GM12878 (cell line): ENCODE measurements at regions not wholly inside any gene's neighbourhood (a gene's known extent, or its start where the extent isn't known, plus 50 kb on each side); places are given as distances from the start of the nearest gene placed in this dataset.

Source experiments
- ATAC-seq: fragments of 200-7000 bp; cut with Tn5 transposase; 3 replicates; pipeline ENCODE4 v1.9.1; 2020; ENCODE audit warnings: mild to moderate bottlenecking, moderate library complexity
- BruUV-seq: library from RNA; stranded (reverse); fragments of 400-500 nt; replicated peaks from 2 replicates; lab custom pipeline; 2021; lab: Mats Ljungman, UMichigan
- CTCF ChIA-PET: fragments of 300-600 bp; sonication (Branson Sonifier 250); formaldehyde crosslinking; extraction: SDS; loops from one replicate; lab custom pipeline; 2021; ENCODE audit warnings: inconsistent platforms; lab: Yijun Ruan, JAX
- POLR2A ChIA-PET: fragments of 350-600 bp; formaldehyde crosslinking; extraction: SDS; loops from one replicate; lab custom pipeline; 2021; ENCODE audit warnings: inconsistent platforms; lab: Charles Lee
- RAD21 ChIA-PET: fragments of 300-600 bp; sonication (Branson Sonifier 250); formaldehyde crosslinking; loops from one replicate; lab custom pipeline; 2023; ENCODE audit warnings: antibody characterized with exemption; ENCODE audit not compliant: unreplicated experiment; lab: Charles Lee
- SMC1A ChIA-PET: fragments of 300-600 bp; sonication (Branson Sonifier 250); formaldehyde crosslinking; loops from one replicate; lab custom pipeline; 2023; ENCODE audit not compliant: unreplicated experiment, uncharacterized antibody; lab: Charles Lee
- DNase-seq: peaks from one replicate; pipeline ENCODE4 v3.0.0-alpha.2; 2011; ENCODE audit warnings: low read depth, low spot score
- FAIRE-seq: peaks from 3 replicates; lab custom pipeline; 2011; peaks lifted over from hg19 to GRCh38; lab: Jason Lieb, UNC
- H2AFZ ChIP-seq: 2 replicates; pipeline ENCODE4 v1.6.0; 2011; ENCODE audit warnings: low read depth, low read length, control low read depth; ENCODE audit not compliant: control insufficient read depth
- H3K27ac ChIP-seq: 2 replicates; pipeline ENCODE4 v1.5.1; 2011; ENCODE audit warnings: control low read depth; ENCODE audit not compliant: control insufficient read depth, insufficient read depth
- H3K27me3 ChIP-seq, 2 experiments: replicated peaks in 1 of 2; 2 replicates each; pipeline versions ENCODE4 v1.6.0 to v1.6.1; 2011; ENCODE audit warnings: low read length in 1 of 2; ENCODE audit not compliant: control insufficient read depth in 2 of 2, insufficient read depth in 2 of 2
- H3K36me3 ChIP-seq, 2 experiments: 2 replicates each; pipeline ENCODE4 v1.5.1; 2011; ENCODE audit warnings: low read length in 1 of 2; ENCODE audit not compliant: control insufficient read depth in 2 of 2, insufficient read depth in 2 of 2
- H3K4me1 ChIP-seq: 2 replicates; pipeline ENCODE4 v1.6.1; 2011; ENCODE audit warnings: mild to moderate bottlenecking, low read length, moderate library complexity, mixed read lengths; ENCODE audit not compliant: control insufficient read depth, insufficient read depth
- H3K4me2 ChIP-seq: 2 replicates; pipeline ENCODE4 v1.6.0; 2011; ENCODE audit warnings: control low read depth; ENCODE audit not compliant: control insufficient read depth, insufficient read depth
- H3K4me3 ChIP-seq: fragments of 200-600 bp; sonication (generic); 2 replicates; pipeline ENCODE4 v1.5.1; 2016
- H3K79me2 ChIP-seq: 2 replicates; pipeline ENCODE4 v1.6.0; 2011; ENCODE audit warnings: low read length; ENCODE audit not compliant: control insufficient read depth, insufficient read depth
- H3K9ac ChIP-seq: 2 replicates; pipeline ENCODE4 v1.8.0; 2011; ENCODE audit warnings: low read length, control low read depth, mixed read lengths; ENCODE audit not compliant: control insufficient read depth, insufficient read depth
- H3K9me3 ChIP-seq: replicated peaks from 3 replicates; pipeline ENCODE4 v1.5.1; 2011; ENCODE audit warnings: mild to moderate bottlenecking, low read length; ENCODE audit not compliant: control insufficient read depth, insufficient read depth
- H4K20me1 ChIP-seq: 2 replicates; pipeline ENCODE4 v1.6.0; 2011; ENCODE audit not compliant: control insufficient read depth, insufficient read depth
- BHLHE40 ChIP-seq, 2 experiments: fragments of 450-650 bp in 1 of 2; IDR thresholded peaks; 2 replicates each; pipeline ENCODE4 v1.6.1; 2011 to 2017; ENCODE audit warnings: low read depth in 2 of 2, borderline replicate concordance in 1 of 2, improper control_type of control experiment in 1 of 2, low read length in 1 of 2, mild to moderate bottlenecking in 1 of 2
- CHD1 ChIP-seq: IDR thresholded peaks from 2 replicates; pipeline ENCODE4 v1.6.1; 2012; ENCODE audit warnings: low read depth, low read length, improper control_type of control experiment
- CHD2 ChIP-seq: IDR thresholded peaks from 2 replicates; pipeline ENCODE4 v1.6.1; 2011; ENCODE audit warnings: low read depth, low read length, improper control_type of control experiment, borderline replicate concordance
- CREM ChIP-seq: IDR thresholded peaks from 2 replicates; pipeline ENCODE4 v1.6.1; 2014; ENCODE audit warnings: antibody characterized with exemption, low read depth
- EED ChIP-seq: sonication (generic); IDR thresholded peaks from 2 replicates; pipeline ENCODE4 v1.6.1; 2016; ENCODE audit warnings: antibody characterized with exemption, low read depth
- IKZF2 ChIP-seq, 2 experiments: fragments of 450-650 bp; IDR thresholded peaks; 2 replicates each; pipeline ENCODE4 v1.6.1; 2017; ENCODE audit warnings: mild to moderate bottlenecking in 2 of 2, moderate library complexity in 2 of 2
- MAX ChIP-seq: IDR thresholded peaks from 2 replicates; pipeline ENCODE4 v1.6.1; 2012; ENCODE audit warnings: low read depth, low read length, improper control_type of control experiment
- MYB ChIP-seq: fragments of 150-350 bp; IDR thresholded peaks from 2 replicates; pipeline ENCODE4 v1.6.1; 2014; ENCODE audit warnings: mild to moderate bottlenecking, low read depth, low read length, borderline replicate concordance
- NBN ChIP-seq: fragments of 450-650 bp; IDR thresholded peaks from 2 replicates; pipeline ENCODE4 v1.6.1; 2016
- NFIC ChIP-seq: IDR thresholded peaks from 2 replicates; pipeline ENCODE4 v1.6.1; 2012; ENCODE audit warnings: low read depth, mild to moderate bottlenecking, inconsistent platforms, low read length, moderate library complexity
- PAX5 ChIP-seq: IDR thresholded peaks from 2 replicates; pipeline ENCODE4 v1.6.1; 2011; ENCODE audit warnings: low read depth, low read length, borderline replicate concordance
- POLR2AphosphoS5 ChIP-seq: IDR thresholded peaks from 2 replicates; pipeline ENCODE4 v1.6.1; 2011; ENCODE audit warnings: mild to moderate bottlenecking, low read length, inconsistent platforms
- SIX5 ChIP-seq: IDR thresholded peaks from 2 replicates; pipeline ENCODE4 v1.6.1; 2011; ENCODE audit warnings: mild to moderate bottlenecking, low read depth, low read length, moderate library complexity; ENCODE audit not compliant: severe bottlenecking
- SMAD5 ChIP-seq: IDR thresholded peaks from 2 replicates; pipeline ENCODE4 v1.6.1; 2016; ENCODE audit warnings: antibody characterized with exemption, low read depth
- SRF ChIP-seq, 2 experiments: IDR thresholded peaks; 2 replicates each; pipeline ENCODE4 v1.6.1; 2011; ENCODE audit warnings: low read depth in 2 of 2, low read length in 2 of 2, mild to moderate bottlenecking in 1 of 2, moderate library complexity in 1 of 2
- TBL1XR1 ChIP-seq: IDR thresholded peaks from 2 replicates; pipeline ENCODE4 v1.6.1; 2012; ENCODE audit warnings: low read depth, low read length, improper control_type of control experiment
- TCF3 ChIP-seq: IDR thresholded peaks from 2 replicates; pipeline ENCODE4 v1.6.1; 2012; ENCODE audit warnings: low read depth, mild to moderate bottlenecking, low read length, borderline replicate concordance; ENCODE audit not compliant: insufficient read depth
- TCF7 ChIP-seq: IDR thresholded peaks from 2 replicates; pipeline ENCODE4 v1.6.1; 2014; ENCODE audit warnings: antibody characterized with exemption, borderline replicate concordance
- YY1 ChIP-seq: IDR thresholded peaks from 2 replicates; pipeline ENCODE4 v1.6.1; 2011; ENCODE audit warnings: low read depth, mild to moderate bottlenecking, low read length
- WGBS: methylation state at CpG from one replicate; pipeline ENCODE4 v1.1.6; 2016; ENCODE audit warnings: low lambda C conversion rate; ENCODE audit not compliant: insufficient replicate concordance, insufficient coverage; ENCODE audit errors: missing lambda C conversion rate; 5-methylcytosine and 5-hydroxymethylcytosine counted together
- in situ Hi-C: fragments of 300-500 bp; cut with MboI; formaldehyde crosslinking; loops from 9 replicates; pipeline ENCODE4 v1.14.3; 2018; ENCODE audit warnings: mixed read lengths
- intact Hi-C: fragments of 100-400 bp; cut with micrococcal nuclease; formaldehyde crosslinking; loops from one replicate; pipeline ENCODE4 v1.14.2; 2022; ENCODE audit not compliant: unreplicated experiment
- TF ChIP-seq, protein P1 (sequence below): IDR thresholded peaks from 2 replicates; pipeline ENCODE4 v1.6.1; 2011; ENCODE audit warnings: low read depth, low read length, improper control_type of control experiment, borderline replicate concordance
- TF ChIP-seq, protein P2 (sequence below): fragments of 150-350 bp; IDR thresholded peaks from 2 replicates; pipeline ENCODE4 v1.6.1; 2016; ENCODE audit warnings: low read depth, low read length

GRCh38 chr3:27883266-27883665, 161.1 kb upstream of the EOMES start (continued):
- TF ChIP-seq CHD1 (no peak), TCF7 (no peak), EED (no peak), SRF (IDR thresholded peaks at IDR 0.05; ENCODE audit: low read depth in 2 of 2, low read length in 2 of 2) (no peak), BHLHE40 (IDR thresholded peaks at IDR 0.05; ENCODE audit: borderline replicate concordance in 1 of 2, low read depth in 2 of 2, low read length in 1 of 2) (no peak), NBN (no peak), CHD2 (no peak), TBL1XR1 (no peak), MAX (no peak)
- TF ChIP-seq, protein P1, sequence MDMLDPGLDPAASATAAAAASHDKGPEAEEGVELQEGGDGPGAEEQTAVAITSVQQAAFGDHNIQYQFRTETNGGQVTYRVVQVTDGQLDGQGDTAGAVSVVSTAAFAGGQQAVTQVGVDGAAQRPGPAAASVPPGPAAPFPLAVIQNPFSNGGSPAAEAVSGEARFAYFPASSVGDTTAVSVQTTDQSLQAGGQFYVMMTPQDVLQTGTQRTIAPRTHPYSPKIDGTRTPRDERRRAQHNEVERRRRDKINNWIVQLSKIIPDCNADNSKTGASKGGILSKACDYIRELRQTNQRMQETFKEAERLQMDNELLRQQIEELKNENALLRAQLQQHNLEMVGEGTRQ, result no peak

- DNase-seq, result no peak
- Histone ChIP-seq H3K9me3 (no peaks in the 10 kb centered on the region), H4K20me1 (no peaks in the 10 kb centered on the region), H3K4me2 (no peak overlapping the region), H3K36me3 (no peaks in the 10 kb centered on the region), H3K27me3 (no peaks in the 10 kb centered on the region), H3K27ac (no peak overlapping the region), H3K79me2 (no peaks in the 10 kb centered on the region), H2AFZ (no peak overlapping the region), H3K4me3 (no peak overlapping the region), H3K9ac (no peak overlapping the region), H3K4me1 (no peaks in the 10 kb centered on the region)
- RAD21 ChIA-PET, result interaction anchor here (0.7 to 1.2 kb wide), 5 partner anchors 17 to 440 kb away, joined by 3 read pairs; no protein-coding TSS in a partner anchor
- POLR2A ChIA-PET, result no interaction called here
- in situ Hi-C loops, result no loop called here
- CTCF ChIA-PET, result interaction anchor here (0.6 to 0.8 kb wide), 2 partner anchors 11 to 413 kb away, joined by 3 read pairs; no protein-coding TSS in a partner anchor
- intact Hi-C loops, result no loop called here
- no TSS peak for BruUV-seq
- FAIRE-seq, result no peak
- ATAC-seq, result no peak
- WGBS, result 8% methylated on average over 1 of the region's 1 CpG
- SMC1A ChIA-PET, result interaction anchor here (1.0 to 2.2 kb wide), 9 partner anchors 11 to 163 kb away, joined by 3 to 11 read pairs (median 4); no protein-coding TSS in a partner anchor
- TF ChIP-seq POLR2AphosphoS5, result no peak
- TF ChIP-seq MYB, result no peak
- TF ChIP-seq, protein P2, sequence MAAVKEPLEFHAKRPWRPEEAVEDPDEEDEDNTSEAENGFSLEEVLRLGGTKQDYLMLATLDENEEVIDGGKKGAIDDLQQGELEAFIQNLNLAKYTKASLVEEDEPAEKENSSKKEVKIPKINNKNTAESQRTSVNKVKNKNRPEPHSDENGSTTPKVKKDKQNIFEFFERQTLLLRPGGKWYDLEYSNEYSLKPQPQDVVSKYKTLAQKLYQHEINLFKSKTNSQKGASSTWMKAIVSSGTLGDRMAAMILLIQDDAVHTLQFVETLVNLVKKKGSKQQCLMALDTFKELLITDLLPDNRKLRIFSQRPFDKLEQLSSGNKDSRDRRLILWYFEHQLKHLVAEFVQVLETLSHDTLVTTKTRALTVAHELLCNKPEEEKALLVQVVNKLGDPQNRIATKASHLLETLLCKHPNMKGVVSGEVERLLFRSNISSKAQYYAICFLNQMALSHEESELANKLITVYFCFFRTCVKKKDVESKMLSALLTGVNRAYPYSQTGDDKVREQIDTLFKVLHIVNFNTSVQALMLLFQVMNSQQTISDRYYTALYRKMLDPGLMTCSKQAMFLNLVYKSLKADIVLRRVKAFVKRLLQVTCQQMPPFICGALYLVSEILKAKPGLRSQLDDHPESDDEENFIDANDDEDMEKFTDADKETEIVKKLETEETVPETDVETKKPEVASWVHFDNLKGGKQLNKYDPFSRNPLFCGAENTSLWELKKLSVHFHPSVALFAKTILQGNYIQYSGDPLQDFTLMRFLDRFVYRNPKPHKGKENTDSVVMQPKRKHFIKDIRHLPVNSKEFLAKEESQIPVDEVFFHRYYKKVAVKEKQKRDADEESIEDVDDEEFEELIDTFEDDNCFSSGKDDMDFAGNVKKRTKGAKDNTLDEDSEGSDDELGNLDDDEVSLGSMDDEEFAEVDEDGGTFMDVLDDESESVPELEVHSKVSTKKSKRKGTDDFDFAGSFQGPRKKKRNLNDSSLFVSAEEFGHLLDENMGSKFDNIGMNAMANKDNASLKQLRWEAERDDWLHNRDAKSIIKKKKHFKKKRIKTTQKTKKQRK, result no peak
- no peak for TF ChIP-seq IKZF2 (IDR thresholded peaks at IDR 0.05)
- TF ChIP-seq TCF3, result no peak
- no peak for TF ChIP-seq CREM
- TF ChIP-seq YY1, result no peak
- TF ChIP-seq SIX5, result no peak
- no peak for TF ChIP-seq NFIC
- no peak for TF ChIP-seq PAX5
- no peak for TF ChIP-seq SMAD5
These were observed 163.5 kb upstream of the EOMES start for GRCh38 chr3:27885641-27886040.
